ENCODE measurements at regions not wholly inside any gene's neighbourhood (a gene's known extent, or its start where the extent isn't known, plus 50 kb on each side); places are given as distances from the start of the nearest gene placed in this dataset.

GRCh38 chr5:123748239-123748638 lies 236.3 kb downstream of the CSNK1G3 start:
- TF ChIP-seq, protein P1, sequence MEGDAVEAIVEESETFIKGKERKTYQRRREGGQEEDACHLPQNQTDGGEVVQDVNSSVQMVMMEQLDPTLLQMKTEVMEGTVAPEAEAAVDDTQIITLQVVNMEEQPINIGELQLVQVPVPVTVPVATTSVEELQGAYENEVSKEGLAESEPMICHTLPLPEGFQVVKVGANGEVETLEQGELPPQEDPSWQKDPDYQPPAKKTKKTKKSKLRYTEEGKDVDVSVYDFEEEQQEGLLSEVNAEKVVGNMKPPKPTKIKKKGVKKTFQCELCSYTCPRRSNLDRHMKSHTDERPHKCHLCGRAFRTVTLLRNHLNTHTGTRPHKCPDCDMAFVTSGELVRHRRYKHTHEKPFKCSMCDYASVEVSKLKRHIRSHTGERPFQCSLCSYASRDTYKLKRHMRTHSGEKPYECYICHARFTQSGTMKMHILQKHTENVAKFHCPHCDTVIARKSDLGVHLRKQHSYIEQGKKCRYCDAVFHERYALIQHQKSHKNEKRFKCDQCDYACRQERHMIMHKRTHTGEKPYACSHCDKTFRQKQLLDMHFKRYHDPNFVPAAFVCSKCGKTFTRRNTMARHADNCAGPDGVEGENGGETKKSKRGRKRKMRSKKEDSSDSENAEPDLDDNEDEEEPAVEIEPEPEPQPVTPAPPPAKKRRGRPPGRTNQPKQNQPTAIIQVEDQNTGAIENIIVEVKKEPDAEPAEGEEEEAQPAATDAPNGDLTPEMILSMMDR (IDR thresholded peaks at IDR 0.05) = no peak
- TF ChIP-seq POLR2A (IDR thresholded peaks at IDR 0.05) = no peak
- TF ChIP-seq EP300 (IDR thresholded peaks at IDR 0.05) = no peak
- no peak for TF ChIP-seq POLR2AphosphoS5 (IDR thresholded peaks at IDR 0.05)

All from stomach (tissue), 4 donors.